LNCaP clone FGC (cell line): ENCODE measurements at regions not wholly inside any gene's neighbourhood (a gene's known extent, or its start where the extent isn't known, plus 50 kb on each side); places are given as distances from the start of the nearest gene placed in this dataset.

Source experiments
- DNase-seq: peaks from one replicate; pipeline ENCODE4 v3.0.0-alpha.2; 2011; ENCODE audit warnings: low read depth
- H3K4me3 ChIP-seq: 2 replicates; pipeline ENCODE4 v1.5.1; 2011; ENCODE audit warnings: mild to moderate bottlenecking, low read depth, low read length, control low read depth
- CTCF ChIP-seq: IDR thresholded peaks from 2 replicates; pipeline ENCODE4 v1.5.1; 2012; ENCODE audit warnings: mild to moderate bottlenecking; ENCODE audit not compliant: control insufficient read depth, insufficient read depth; ENCODE audit errors: extremely low read depth

GRCh38 chrX:39614680-39614998, 483.1 kb downstream of the BCOR start:
- TF ChIP-seq CTCF = no peak
- DNase-seq = no peak
- H3K4me3 ChIP-seq = no peak overlapping the region

- no peak for TF ChIP-seq CTCF
- no peak for DNase-seq
- H3K4me3 ChIP-seq = no peak overlapping the region
Observed at GRCh38 chrX:39616098-39616729, 481.5 kb downstream of the BCOR start.

- H3K4me3 ChIP-seq = no peak overlapping the region
- no peak for DNase-seq
- no peak for TF ChIP-seq CTCF
Observed at GRCh38 chrX:39616731-39617130, 481.0 kb downstream of the BCOR start.

GRCh38 chrX:39618178-39618577, 479.6 kb downstream of the BCOR start:
- no peak for DNase-seq
- no peak overlapping the region for H3K4me3 ChIP-seq
- no peak for TF ChIP-seq CTCF

GRCh38 chrX:39619182-39620009, 478.4 kb downstream of the BCOR start:
- H3K4me3 ChIP-seq = no peak overlapping the region
- no peak for DNase-seq
- TF ChIP-seq CTCF = no peak

- H3K4me3 ChIP-seq = no peak overlapping the region
- DNase-seq = no peak
- TF ChIP-seq CTCF = no peak
Observed at GRCh38 chrX:39624166-39624565, 473.6 kb downstream of the BCOR start.
